ENCODE measurements at regions not wholly inside any gene's neighbourhood (a gene's known extent, or its start where the extent isn't known, plus 50 kb on each side); places are given as distances from the start of the nearest gene placed in this dataset.

DNA sequence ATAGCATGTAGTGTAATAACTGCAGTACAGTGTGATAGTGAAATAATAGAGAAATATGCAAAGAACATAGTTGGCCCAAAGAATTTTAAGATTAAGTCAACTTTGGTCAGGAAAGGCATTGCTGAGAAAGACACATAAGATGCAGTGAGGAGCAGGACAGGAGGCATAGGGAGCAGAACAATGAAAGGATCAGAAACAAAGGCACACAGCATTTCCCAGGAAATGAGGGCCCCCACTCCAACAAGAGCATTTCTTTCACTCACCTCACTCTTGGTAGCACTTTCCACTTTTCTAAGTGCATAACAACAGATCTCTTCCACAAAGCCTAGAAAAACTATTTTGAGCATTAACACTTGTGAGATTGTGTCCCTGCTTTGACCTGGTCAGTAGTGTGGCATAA is 238.4 kb upstream of the FAT3 start:
- TF ChIP-seq BHLHE40 (IDR thresholded peaks at IDR 0.05; ENCODE audit: low read depth, low read length) = no peak
- no peak for TF ChIP-seq ELK1 (IDR thresholded peaks at IDR 0.05; ENCODE audit: borderline replicate concordance, low read depth, low read length)
- no peak for TF ChIP-seq RCOR1 (IDR thresholded peaks at IDR 0.05; ENCODE audit: insufficient replicate concordance, low read length)
- TF ChIP-seq CTCF (conservative IDR thresholded peaks at IDR 0.05; ENCODE audit: low read depth, low read length) = no peak
- no peak for TF ChIP-seq USF2 (IDR thresholded peaks at IDR 0.05; ENCODE audit: low read depth, low read length)
- no peak for TF ChIP-seq SMC3 (IDR thresholded peaks at IDR 0.05; ENCODE audit: low read depth, low read length)
- TF ChIP-seq RAD21 (IDR thresholded peaks at IDR 0.05; ENCODE audit: low read length) = no peak
- TF ChIP-seq MXI1 (IDR thresholded peaks at IDR 0.05; ENCODE audit: borderline replicate concordance, low read depth, low read length) = no peak
- no peak for TF ChIP-seq CEBPB (IDR thresholded peaks at IDR 0.05; ENCODE audit: low read depth, low read length)
- TF ChIP-seq FOS (IDR thresholded peaks at IDR 0.05; ENCODE audit: low read depth, low read length) = no peak
- no peak for TF ChIP-seq MAZ (IDR thresholded peaks at IDR 0.05; ENCODE audit: borderline replicate concordance, low read depth, low read length)
- no peak for TF ChIP-seq POLR2A (IDR thresholded peaks at IDR 0.05; ENCODE audit: low read depth, low read length)
- TF ChIP-seq CHD1 (IDR thresholded peaks at IDR 0.05; ENCODE audit: low read depth, low read length) = no peak
- TF ChIP-seq NFE2L2 (IDR thresholded peaks at IDR 0.05; ENCODE audit: low read depth, low read length) = no peak
- Histone ChIP-seq H2BK120ac (ENCODE audit: low read depth, low read length) (no peak overlapping the region), H3K18ac (ENCODE audit: low read depth, low read length) (no peak overlapping the region), H3K79me1 (ENCODE audit: low read depth in 1 of 2, low read length in 2 of 2) (no peaks in the 10 kb centered on the region), H3K27ac (ENCODE audit: insufficient read depth, low read length) (no peak overlapping the region), H4K8ac (ENCODE audit: low read depth in 2 of 2, low read length in 2 of 2) (no peak overlapping the region), H2BK15ac (ENCODE audit: low read depth, low read length) (no peak overlapping the region), H2BK5ac (ENCODE audit: low read depth, low read length, poor library complexity, severe bottlenecking) (no peak overlapping the region), H3K4me3 (ENCODE audit: insufficient read depth, low read depth, low read length) (no peak overlapping the region), H3K4ac (ENCODE audit: low read depth, low read length) (no peak overlapping the region), H3K36me3 (ENCODE audit: control insufficient read depth, insufficient read depth, low read length) (no peaks in the 10 kb centered on the region), H3K9me3 (ENCODE audit: control insufficient read depth, insufficient read depth, low read length) (peaks cover 2% of the 10 kb centered on the region; the same call in 1 of the 2 replicates), H3K4me2 (ENCODE audit: low read depth, low read length) (no peak overlapping the region), H3K56ac (ENCODE audit: extremely low read depth, insufficient read depth, low read length) (no peak overlapping the region), H4K91ac (ENCODE audit: insufficient read depth, low read depth, low read length) (no peak overlapping the region), H2AFZ (replicated peaks; ENCODE audit: low read length, poor library complexity) (no peak overlapping the region), H3K9ac (ENCODE audit: low read depth, low read length) (no peak overlapping the region), H2AK9ac (replicated peaks; ENCODE audit: low read depth, low read length, poor library complexity) (no peak overlapping the region), H3K14ac (replicated peaks; ENCODE audit: low read depth, low read length) (no peak overlapping the region), H3K4me1 (ENCODE audit: control insufficient read depth, insufficient read depth, low read length) (peaks cover 2% of the 10 kb centered on the region; the same call in 1 of the 2 replicates), H4K5ac (ENCODE audit: low read depth, low read length) (no peak overlapping the region), H3K23ac (ENCODE audit: low read depth, low read length) (no peak overlapping the region), H4K20me1 (ENCODE audit: insufficient read depth, low read length) (no peaks in the 10 kb centered on the region), H2AK5ac (ENCODE audit: low read depth, low read length) (no peak overlapping the region), H2BK20ac (ENCODE audit: low read depth, low read length) (no peak overlapping the region), H3K27me3 (ENCODE audit: control insufficient read depth, insufficient read depth, low read length) (no peaks in the 10 kb centered on the region), H3K9me1 (ENCODE audit: insufficient read depth, low read length) (no peaks in the 10 kb centered on the region)
- in situ Hi-C loops (cut with MboI; ENCODE audit: low sequenced_read_pairs) = no loop called here
- dilution Hi-C loops (cut with HindIII; ENCODE audit: low sequenced_read_pairs, unreplicated experiment) = no loop called here
- intact Hi-C loops (cut with micrococcal nuclease) = no loop called here
- ATAC-seq (ENCODE audit: low read depth) (no peak), DNase-seq (no peak)
- ChIA-PET POLR2A (ENCODE audit: unreplicated experiment) (no interaction called here), CTCF (no interaction called here)
- BruUV-seq (replicated peaks) = no TSS peak

Data from IMR-90 (cell line).